OCI-LY1 (cell line): ENCODE measurements at regions not wholly inside any gene's neighbourhood (a gene's known extent, or its start where the extent isn't known, plus 50 kb on each side); places are given as distances from the start of the nearest gene placed in this dataset.

Experiments
- H2AFZ ChIP-seq: fragments of 200-600 bp; sonication (generic), shearing (Covaris generic); 2 replicates; pipeline ENCODE4 v1.6.0; 2014; ENCODE audit warnings: antibody characterized with exemption, mild to moderate bottlenecking, low read length
- H3F3A ChIP-seq: fragments of 200-600 bp; sonication (generic), shearing (Covaris generic); 2 replicates; pipeline ENCODE4 v1.6.0; 2014; ENCODE audit warnings: mild to moderate bottlenecking, antibody characterized with exemption, low read length, moderate library complexity; ENCODE audit not compliant: insufficient read depth
- H3K27ac ChIP-seq: fragments of 200-600 bp; sonication (generic); 2 replicates; pipeline ENCODE4 v1.5.1; 2014; ENCODE audit warnings: low read length, mixed run types, mild to moderate bottlenecking, low read depth; ENCODE audit not compliant: poor library complexity, severe bottlenecking
- H3K27me3 ChIP-seq: fragments of 200-600 bp; sonication (generic); 2 replicates; pipeline ENCODE4 v1.6.0; 2014; ENCODE audit warnings: antibody characterized with exemption, mild to moderate bottlenecking, low read length, moderate library complexity; ENCODE audit not compliant: insufficient read depth
- H3K36me3 ChIP-seq: fragments of 200-600 bp; sonication (generic); 2 replicates; pipeline ENCODE4 v1.6.1; 2014; ENCODE audit warnings: mild to moderate bottlenecking, antibody characterized with exemption, low read length, moderate library complexity, mixed read lengths; ENCODE audit not compliant: insufficient read depth
- H3K4me1 ChIP-seq: fragments of 200-600 bp; sonication (generic); 2 replicates; pipeline ENCODE4 v1.5.1; 2014; ENCODE audit warnings: mild to moderate bottlenecking, low read length, moderate library complexity; ENCODE audit not compliant: insufficient read depth, severe bottlenecking
- H3K4me2 ChIP-seq: fragments of 200-600 bp; sonication (generic), shearing (Covaris generic); 2 replicates; pipeline ENCODE4 v1.6.1; 2014; ENCODE audit warnings: low read length
- H3K4me3 ChIP-seq: fragments of 200-600 bp; sonication (generic); 2 replicates; pipeline ENCODE4 v1.5.1; 2014; ENCODE audit warnings: low read length, low read depth, mild to moderate bottlenecking, mixed read lengths; ENCODE audit not compliant: poor library complexity, severe bottlenecking
- H3K79me2 ChIP-seq: fragments of 200-600 bp; shearing (Covaris generic); 2 replicates; pipeline ENCODE4 v1.6.1; 2016; ENCODE audit warnings: mixed run types, low read length, mixed read lengths; ENCODE audit not compliant: insufficient read depth
- H3K9ac ChIP-seq: fragments of 200-600 bp; sonication (generic), shearing (Covaris generic); 2 replicates; pipeline ENCODE4 v1.6.1; 2014; ENCODE audit warnings: mild to moderate bottlenecking, low read length, mixed read lengths
- H3K9me2 ChIP-seq: fragments of 200-600 bp; sonication (generic), shearing (Covaris generic); 2 replicates; pipeline ENCODE4 v1.6.1; 2014; ENCODE audit warnings: low read depth, mild to moderate bottlenecking, low read length, mixed read lengths
- H3K9me3 ChIP-seq: fragments of 200-600 bp; shearing (Covaris generic); 2 replicates; pipeline ENCODE4 v1.6.1; 2014; ENCODE audit warnings: low read length, mixed read lengths
- H4K20me1 ChIP-seq: fragments of 200-600 bp; sonication (generic), shearing (Covaris generic); 2 replicates; pipeline ENCODE4 v1.6.0; 2016; ENCODE audit warnings: mild to moderate bottlenecking, low read length; ENCODE audit not compliant: insufficient read depth
- CTCF ChIP-seq: fragments of 200-600 bp; sonication (generic), shearing (Covaris generic); IDR thresholded peaks from 2 replicates; pipeline ENCODE4 v1.5.1; 2017; ENCODE audit warnings: mild to moderate bottlenecking, antibody characterized with exemption, low read length, moderate library complexity, mixed read lengths
- EZH2 ChIP-seq: fragments of 200-600 bp; sonication (generic), shearing (Covaris generic); IDR thresholded peaks from 2 replicates; pipeline ENCODE4 v1.8.0; 2017; ENCODE audit warnings: borderline replicate concordance, mixed run types, mild to moderate bottlenecking, antibody characterized with exemption, low read length, moderate library complexity, mixed read lengths

GRCh38 chr22:34638128-34638527 is 427.8 kb upstream of the ISX start:
- TF ChIP-seq EZH2 (no peak), CTCF (no peak)
- no peaks in the 10 kb centered on the region for H3K79me2 ChIP-seq
- H3K4me1 ChIP-seq: no peaks in the 10 kb centered on the region
- no peaks in the 10 kb centered on the region for H4K20me1 ChIP-seq
- H3K9me3 ChIP-seq: no peaks in the 10 kb centered on the region
- H2AFZ ChIP-seq: no peak overlapping the region
- no peaks in the 10 kb centered on the region for H3K9me2 ChIP-seq
- H3K4me2 ChIP-seq: no peak overlapping the region
- H3K4me3 ChIP-seq: no peak overlapping the region
- H3K27me3 ChIP-seq: no peaks in the 10 kb centered on the region
- no peak overlapping the region for H3K27ac ChIP-seq
- no peak overlapping the region for H3K9ac ChIP-seq
- H3K36me3 ChIP-seq: no peaks in the 10 kb centered on the region
- H3F3A ChIP-seq: no peaks in the 10 kb centered on the region

- H3K27me3 ChIP-seq: no peaks in the 10 kb centered on the region
- no peaks in the 10 kb centered on the region for H3K9me2 ChIP-seq
- no peak overlapping the region for H3K27ac ChIP-seq
- no peaks in the 10 kb centered on the region for H3K79me2 ChIP-seq
- H3F3A ChIP-seq: no peaks in the 10 kb centered on the region
- no peak overlapping the region for H3K4me3 ChIP-seq
- H3K9ac ChIP-seq: no peak overlapping the region
- TF ChIP-seq CTCF: no peak
- TF ChIP-seq EZH2: no peak
- H3K4me2 ChIP-seq: no peak overlapping the region
- no peaks in the 10 kb centered on the region for H3K36me3 ChIP-seq
- no peaks in the 10 kb centered on the region for H3K9me3 ChIP-seq
- no peak overlapping the region for H2AFZ ChIP-seq
- H4K20me1 ChIP-seq: no peaks in the 10 kb centered on the region
- H3K4me1 ChIP-seq: no peaks in the 10 kb centered on the region
Measured at GRCh38 chr22:34639911-34640310, 426.0 kb upstream of the ISX start.

- H3K4me1 ChIP-seq: no peaks in the 10 kb centered on the region
- no peak overlapping the region for H2AFZ ChIP-seq
- no peak overlapping the region for H3K27ac ChIP-seq
- H3K27me3 ChIP-seq: no peaks in the 10 kb centered on the region
- no peaks in the 10 kb centered on the region for H4K20me1 ChIP-seq
- H3K79me2 ChIP-seq: no peaks in the 10 kb centered on the region
- H3K9me3 ChIP-seq: no peaks in the 10 kb centered on the region
- no peaks in the 10 kb centered on the region for H3K9me2 ChIP-seq
- TF ChIP-seq EZH2: no peak
- TF ChIP-seq CTCF: no peak
- no peak overlapping the region for H3K9ac ChIP-seq
- no peaks in the 10 kb centered on the region for H3K36me3 ChIP-seq
- no peaks in the 10 kb centered on the region for H3F3A ChIP-seq
- no peak overlapping the region for H3K4me3 ChIP-seq
- H3K4me2 ChIP-seq: no peak overlapping the region
Measured at GRCh38 chr22:34645375-34645774, 420.6 kb upstream of the ISX start.
